Parathyroid adenoma (tissue), 2 donors: ENCODE measurements at regions not wholly inside any gene's neighbourhood (a gene's known extent, or its start where the extent isn't known, plus 50 kb on each side); places are given as distances from the start of the nearest gene placed in this dataset.

ENCODE experiments used
- H2AFZ ChIP-seq: fragments of 300-600 bp; sonication (generic); one replicate; pipeline ENCODE4 v1.7.0; 2017; ENCODE audit warnings: antibody characterized with exemption, mild to moderate bottlenecking
- H3K27ac ChIP-seq: fragments of 300-600 bp; sonication (generic); one replicate; pipeline ENCODE4 v1.7.0; 2017
- H3K27me3 ChIP-seq: fragments of 300-600 bp; sonication (generic); one replicate; pipeline ENCODE4 v1.7.0; 2017; ENCODE audit warnings: low read length; ENCODE audit not compliant: control insufficient read depth, insufficient read depth
- H3K36me3 ChIP-seq: fragments of 300-600 bp; sonication (generic); one replicate; pipeline ENCODE4 v1.7.0; 2017; ENCODE audit warnings: low read length; ENCODE audit not compliant: control insufficient read depth, insufficient read depth
- H3K4me1 ChIP-seq: fragments of 300-600 bp; sonication (generic); one replicate; pipeline ENCODE4 v1.7.0; 2017; ENCODE audit warnings: control low read depth
- H3K4me2 ChIP-seq: fragments of 300-600 bp; sonication (generic); one replicate; pipeline ENCODE4 v1.7.0; 2017; ENCODE audit warnings: low read length
- H3K4me3 ChIP-seq: fragments of 300-600 bp; sonication (generic); one replicate; pipeline ENCODE4 v1.7.0; 2017; ENCODE audit warnings: low read depth, low read length
- H3K79me2 ChIP-seq: fragments of 300-600 bp; sonication (generic); one replicate; pipeline ENCODE4 v1.7.0; 2017; ENCODE audit warnings: control low read depth
- H3K9ac ChIP-seq: fragments of 300-600 bp; sonication (generic); one replicate; pipeline ENCODE4 v1.7.0; 2017; ENCODE audit warnings: mild to moderate bottlenecking
- H3K9me3 ChIP-seq: fragments of 300-600 bp; sonication (generic); one replicate; pipeline ENCODE4 v1.7.0; 2017; ENCODE audit warnings: low read length; ENCODE audit not compliant: control insufficient read depth
- CTCF ChIP-seq: fragments of 300-600 bp; sonication (generic); IDR thresholded peaks from one replicate; pipeline ENCODE4 v1.7.0; 2017; ENCODE audit warnings: antibody characterized with exemption, mild to moderate bottlenecking
- donor health status: primary hyperparathyroidism.

GRCh38 chr5:135141303-135142268 lies 107.6 kb upstream of the PITX1 start:
- Histone ChIP-seq H3K27ac (no peak overlapping the region), H3K4me2 (no peak overlapping the region), H3K9me3 (no peaks in the 10 kb centered on the region), H2AFZ (no peak overlapping the region), H3K9ac (no peak overlapping the region), H3K27me3 (no peaks in the 10 kb centered on the region), H3K4me3 (no peak overlapping the region), H3K79me2 (no peaks in the 10 kb centered on the region), H3K4me1 (no peaks in the 10 kb centered on the region), H3K36me3 (no peaks in the 10 kb centered on the region)
- no peak for TF ChIP-seq CTCF

GRCh38 chr5:135140446-135141204 lies 106.6 kb upstream of the PITX1 start:
- H3K27me3 ChIP-seq, result no peaks in the 10 kb centered on the region
- no peak overlapping the region for H3K4me2 ChIP-seq
- H3K4me3 ChIP-seq, result no peak overlapping the region
- H3K79me2 ChIP-seq, result no peaks in the 10 kb centered on the region
- H2AFZ ChIP-seq, result no peak overlapping the region
- H3K9ac ChIP-seq, result no peak overlapping the region
- H3K36me3 ChIP-seq, result no peaks in the 10 kb centered on the region
- H3K27ac ChIP-seq, result no peak overlapping the region
- H3K4me1 ChIP-seq, result no peaks in the 10 kb centered on the region
- TF ChIP-seq CTCF, result no peak
- no peaks in the 10 kb centered on the region for H3K9me3 ChIP-seq

- no peak overlapping the region for H3K9ac ChIP-seq
- H3K79me2 ChIP-seq, result no peaks in the 10 kb centered on the region
- H3K36me3 ChIP-seq, result no peaks in the 10 kb centered on the region
- no peaks in the 10 kb centered on the region for H3K9me3 ChIP-seq
- no peak overlapping the region for H3K4me2 ChIP-seq
- H3K4me3 ChIP-seq, result no peak overlapping the region
- no peak overlapping the region for H3K27ac ChIP-seq
- H3K27me3 ChIP-seq, result no peaks in the 10 kb centered on the region
- no peak overlapping the region for H2AFZ ChIP-seq
- peaks cover 2% of the 10 kb centered on the region for H3K4me1 ChIP-seq
- TF ChIP-seq CTCF, result no peak
Measured at GRCh38 chr5:135139381-135140134, 105.5 kb upstream of the PITX1 start.

GRCh38 chr5:135138116-135138850 lies 104.3 kb upstream of the PITX1 start:
- no peak overlapping the region for H3K9ac ChIP-seq
- no peak overlapping the region for H3K4me3 ChIP-seq
- no peak overlapping the region for H2AFZ ChIP-seq
- H3K27me3 ChIP-seq, result no peaks in the 10 kb centered on the region
- no peaks in the 10 kb centered on the region for H3K79me2 ChIP-seq
- H3K27ac ChIP-seq, result no peak overlapping the region
- no peaks in the 10 kb centered on the region for H3K9me3 ChIP-seq
- H3K4me1 ChIP-seq, result peaks cover 7% of the 10 kb centered on the region
- no peaks in the 10 kb centered on the region for H3K36me3 ChIP-seq
- H3K4me2 ChIP-seq, result no peak overlapping the region
- no peak for TF ChIP-seq CTCF
